HL-60/S4 treated with phorbol 12-myristate 13-acetate at 8.2 ng/mL for 4 days and 3 days (cell line): ENCODE measurements at regions not wholly inside any gene's neighbourhood (a gene's known extent, or its start where the extent isn't known, plus 50 kb on each side); places are given as distances from the start of the nearest gene placed in this dataset.

Experiments
- in situ Hi-C: fragments of 300-500 bp; cut with MboI; formaldehyde crosslinking; loops from 2 replicates; pipeline ENCODE4 v1.15.0; 2022; ENCODE audit warnings: low sequenced_read_pairs

- in situ Hi-C loops: no loop called here
These were observed 190.2 kb upstream of the TNRC6C start for GRCh38 chr17:77768248-77768852.

GRCh38 chr17:77769215-77769614 lies 189.3 kb upstream of the TNRC6C start:
- in situ Hi-C loops: no loop called here

- in situ Hi-C loops: no loop called here
These were observed 188.7 kb upstream of the TNRC6C start for GRCh38 chr17:77769762-77770161.

GRCh38 chr17:77770331-77771105 lies 188.0 kb upstream of the TNRC6C start:
- in situ Hi-C loops: no loop called here

GRCh38 chr17:77771145-77771544 lies 187.4 kb upstream of the TNRC6C start:
- in situ Hi-C loops: no loop called here

GRCh38 chr17:77771587-77771986 lies 186.9 kb upstream of the TNRC6C start:
- in situ Hi-C loops: no loop called here

- in situ Hi-C loops: no loop called here
These were observed 186.5 kb upstream of the TNRC6C start for GRCh38 chr17:77771998-77772397.

- in situ Hi-C loops: no loop called here
These were observed 186.0 kb upstream of the TNRC6C start for GRCh38 chr17:77772461-77772897.

GRCh38 chr17:77772899-77773358 lies 185.6 kb upstream of the TNRC6C start:
- in situ Hi-C loops: no loop called here

GRCh38 chr17:77774182-77774581 lies 184.3 kb upstream of the TNRC6C start:
- in situ Hi-C loops: no loop called here

GRCh38 chr17:77778636-77779489 lies 179.6 kb upstream of the TNRC6C start:
- in situ Hi-C loops: no loop called here

- in situ Hi-C loops: no loop called here
These were observed 178.6 kb upstream of the TNRC6C start for GRCh38 chr17:77779711-77780539.

GRCh38 chr17:77781536-77781935 lies 177.0 kb upstream of the TNRC6C start:
- in situ Hi-C loops: no loop called here

- in situ Hi-C loops: no loop called here
These were observed 176.3 kb upstream of the TNRC6C start for GRCh38 chr17:77782201-77782600.

- in situ Hi-C loops: no loop called here
These were observed 175.9 kb upstream of the TNRC6C start for GRCh38 chr17:77782611-77783010.

GRCh38 chr17:77783991-77784820 lies 174.3 kb upstream of the TNRC6C start:
- in situ Hi-C loops: no loop called here

GRCh38 chr17:77785312-77785905 lies 173.1 kb upstream of the TNRC6C start:
- in situ Hi-C loops: no loop called here

GRCh38 chr17:77786090-77786489 lies 172.4 kb upstream of the TNRC6C start:
- in situ Hi-C loops: no loop called here

GRCh38 chr17:77786740-77787505 lies 171.6 kb upstream of the TNRC6C start:
- in situ Hi-C loops: no loop called here
